Activated CD4-positive, alpha-beta T cell treated with anti-CD3 and anti-CD28 coated beads for 24 hours (primary cell): ENCODE measurements at regions not wholly inside any gene's neighbourhood (a gene's known extent, or its start where the extent isn't known, plus 50 kb on each side); places are given as distances from the start of the nearest gene placed in this dataset.

Experiments
- DNase-seq, 2 donors: peaks; one replicate each; pipeline ENCODE4 v3.0.0-alpha.2; 2020; ENCODE audit warnings: low read depth in 2 of 2

DNA sequence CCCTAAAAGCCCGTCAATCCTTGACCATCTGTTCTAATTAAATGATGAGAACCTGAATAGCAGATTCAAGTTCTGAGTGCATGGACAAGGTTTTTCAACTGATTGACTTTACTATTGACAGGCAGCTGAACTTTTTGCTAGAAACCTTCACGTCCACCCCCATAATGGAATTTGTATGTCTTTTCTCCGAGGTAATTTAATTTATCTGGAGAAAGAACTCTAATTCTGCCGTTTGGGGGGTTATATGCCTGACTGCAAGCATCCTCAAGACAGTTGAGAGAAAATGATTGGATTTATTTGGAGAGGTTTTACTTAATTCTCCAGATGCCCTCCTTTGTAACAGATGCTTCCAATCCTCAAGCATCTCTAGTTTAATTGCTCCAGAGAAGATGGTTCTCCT is 1053.4 kb upstream of the AUTS2 start:
- no peak for DNase-seq

GRCh38 chr7:68547181-68547580 is 1051.1 kb upstream of the AUTS2 start:
- no peak for DNase-seq

DNA sequence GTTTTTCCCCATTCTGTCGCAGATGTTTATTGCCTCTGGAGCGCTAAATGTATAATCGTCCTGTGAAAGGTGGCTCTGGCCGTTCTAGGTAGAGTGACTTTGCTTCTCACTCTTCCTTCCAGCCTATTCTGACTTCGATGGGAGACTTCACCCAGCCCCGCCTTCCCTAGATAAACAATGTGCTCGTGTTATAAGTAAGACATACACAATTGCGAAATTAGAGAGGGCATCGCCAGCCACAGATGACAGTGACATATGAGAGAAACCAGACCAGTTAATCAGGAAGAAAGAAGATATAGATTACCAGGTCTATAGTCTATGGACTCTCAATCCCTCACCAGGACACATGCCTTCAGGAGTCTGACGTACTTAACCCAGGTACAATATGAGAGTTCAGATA is 1050.5 kb upstream of the AUTS2 start:
- no peak for DNase-seq

GRCh38 chr7:68550027-68550426 is 1048.2 kb upstream of the AUTS2 start:
- no peak for DNase-seq

GRCh38 chr7:68550635-68551034 is 1047.6 kb upstream of the AUTS2 start:
- no peak for DNase-seq

DNA sequence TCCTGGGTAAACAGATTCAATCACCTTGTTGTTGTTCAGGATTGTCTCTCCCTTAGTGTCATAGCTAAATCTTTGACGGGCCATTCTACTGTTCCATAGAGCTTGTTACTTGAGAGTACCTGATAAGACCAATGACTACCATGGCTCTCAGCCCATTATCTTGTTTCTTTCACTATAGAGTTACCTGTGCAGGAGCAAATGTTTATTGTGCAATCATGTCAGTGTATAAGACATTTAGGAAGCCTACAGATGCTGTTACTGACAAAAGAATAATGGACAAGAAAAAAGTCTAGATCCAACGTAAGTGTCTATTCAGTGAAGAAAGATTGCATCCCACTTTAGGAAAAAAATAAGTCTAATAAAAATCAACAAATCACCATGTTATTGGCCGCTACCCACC is 1041.7 kb upstream of the AUTS2 start:
- DNase-seq: no peak

DNA sequence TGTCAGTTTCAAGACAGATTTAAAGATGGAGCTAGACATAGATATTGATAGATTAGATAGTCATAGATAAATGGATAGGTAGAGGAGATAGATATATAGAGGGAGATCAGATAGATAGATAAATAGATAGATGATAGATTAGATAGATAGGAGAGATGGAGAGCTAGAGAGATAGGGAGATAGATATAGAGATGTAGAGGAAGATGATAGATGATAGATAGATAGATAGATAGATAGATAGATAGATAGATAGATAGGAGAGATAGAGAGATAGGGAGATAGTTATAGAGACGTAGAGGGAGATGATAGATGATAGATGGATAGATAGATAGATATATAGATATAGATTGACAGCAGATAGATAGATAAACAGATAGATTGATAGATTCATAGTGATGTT is 1038.8 kb upstream of the AUTS2 start:
- DNase-seq: no peak

- DNase-seq: no peak
Measured at GRCh38 chr7:68562323-68562899, 1035.9 kb upstream of the AUTS2 start.

DNA sequence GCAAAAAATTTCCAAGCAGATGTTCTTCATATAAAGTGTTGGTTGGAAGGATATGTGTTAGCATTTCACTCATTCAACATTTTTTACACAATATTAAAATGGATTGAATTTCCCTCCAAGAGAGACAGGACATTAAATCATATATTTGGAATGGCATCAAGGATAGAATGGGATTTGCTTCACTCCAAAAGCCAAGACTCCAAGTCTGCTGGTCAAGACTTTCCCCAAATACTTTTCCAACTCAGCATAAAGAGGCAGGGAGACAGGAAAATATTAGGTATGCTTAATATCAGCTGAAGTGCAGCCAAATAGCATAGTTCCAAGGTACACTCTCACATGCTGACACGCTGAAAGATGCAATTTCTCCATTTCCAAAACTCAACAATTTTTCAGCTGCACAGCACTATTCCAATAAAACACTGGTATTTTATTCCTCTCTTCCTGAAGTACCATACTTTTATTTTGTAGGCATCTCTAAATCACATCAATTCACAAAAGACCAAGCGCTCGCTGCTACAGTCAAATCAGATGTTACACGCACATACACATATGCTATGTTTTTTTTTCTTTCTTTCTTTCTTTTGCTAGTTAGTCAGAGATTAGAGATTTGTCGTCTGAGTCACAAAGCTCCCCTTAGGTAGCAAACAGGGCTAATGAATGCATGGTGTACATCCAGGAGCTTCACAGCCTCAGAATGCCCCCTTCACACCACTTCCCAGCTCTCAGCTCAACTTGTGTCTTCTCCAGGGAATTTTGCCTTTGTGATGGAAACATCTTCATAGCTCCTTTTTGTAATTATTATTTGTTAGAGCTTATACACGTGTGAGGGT is 1033.8 kb upstream of the AUTS2 start:
- DNase-seq: no peak

DNA sequence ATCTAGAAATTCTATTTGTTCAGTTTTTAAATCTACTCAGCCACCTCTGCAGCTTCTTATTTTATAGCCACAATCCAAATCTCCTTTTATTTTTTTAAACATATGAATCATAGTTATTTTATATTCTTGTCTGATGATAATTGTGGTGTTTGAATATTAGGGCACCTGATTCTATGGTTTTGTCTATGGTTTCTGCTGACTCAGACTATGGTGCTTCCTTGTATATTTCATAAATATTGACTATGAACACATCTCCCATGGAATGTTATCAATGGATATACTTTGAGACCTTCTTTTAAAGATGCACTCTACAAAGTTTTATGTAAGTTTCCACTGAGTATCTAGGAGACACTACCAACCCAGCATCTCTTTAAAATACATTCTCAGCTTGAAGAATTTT is 1027.0 kb upstream of the AUTS2 start:
- no peak for DNase-seq

DNA sequence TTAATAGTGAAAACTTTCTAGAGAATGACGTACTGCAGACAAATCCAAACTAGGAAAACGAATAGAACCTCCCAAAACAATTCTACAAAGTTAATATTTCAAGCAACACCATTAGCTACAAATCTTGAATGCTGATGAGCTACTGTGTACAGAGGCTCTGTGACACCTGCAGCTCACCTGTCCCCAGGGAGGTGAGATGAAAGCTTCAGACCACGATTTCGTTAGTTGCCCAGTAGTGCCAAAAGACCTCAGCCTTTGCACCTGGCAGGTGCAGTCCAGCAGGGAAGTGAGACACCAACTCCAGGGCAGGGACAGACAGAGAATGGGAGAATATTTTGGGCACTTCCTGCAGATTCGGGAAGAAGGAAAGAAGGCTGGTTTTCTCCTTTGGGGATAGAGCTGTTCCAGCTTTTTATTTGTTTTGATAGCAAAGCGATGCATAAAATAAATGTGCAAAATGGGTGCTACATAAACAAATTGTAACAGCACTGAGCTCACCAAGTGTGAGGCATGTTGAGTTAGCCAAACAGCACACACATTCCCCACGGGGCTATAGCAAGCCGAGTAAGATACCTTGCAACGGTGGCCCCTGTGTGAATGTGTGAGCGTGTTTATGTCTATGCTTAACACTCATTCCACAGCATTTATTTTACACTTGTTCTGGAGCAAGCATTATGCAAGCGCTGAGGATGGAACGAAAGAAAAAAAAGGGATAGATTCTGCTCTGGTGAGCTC is 1024.8 kb upstream of the AUTS2 start:
- DNase-seq: no peak

DNA sequence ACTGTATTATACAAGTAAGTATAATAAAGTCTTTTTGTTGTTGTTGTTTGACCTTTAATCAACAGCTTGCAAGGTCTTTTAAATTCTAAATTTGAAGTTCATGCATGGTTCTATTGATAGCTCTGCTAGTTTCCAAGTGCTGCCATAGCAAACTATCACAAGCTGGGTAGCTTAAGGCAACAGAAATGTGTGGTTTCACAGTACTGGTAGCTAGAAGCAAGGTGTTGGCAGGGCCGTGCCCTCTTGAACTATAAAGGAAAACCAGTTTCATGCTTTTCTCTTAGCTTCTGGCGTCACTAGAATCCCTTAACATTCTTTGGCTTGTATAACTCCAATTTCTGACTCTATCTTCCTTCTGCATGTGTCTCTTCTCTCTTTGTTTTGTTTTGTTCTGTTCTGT is 1021.9 kb upstream of the AUTS2 start:
- DNase-seq: no peak

- no peak for DNase-seq
Measured at GRCh38 chr7:68581417-68581816, 1016.9 kb upstream of the AUTS2 start.

- DNase-seq: no peak
Measured at GRCh38 chr7:68587599-68587998, 1010.7 kb upstream of the AUTS2 start.

DNA sequence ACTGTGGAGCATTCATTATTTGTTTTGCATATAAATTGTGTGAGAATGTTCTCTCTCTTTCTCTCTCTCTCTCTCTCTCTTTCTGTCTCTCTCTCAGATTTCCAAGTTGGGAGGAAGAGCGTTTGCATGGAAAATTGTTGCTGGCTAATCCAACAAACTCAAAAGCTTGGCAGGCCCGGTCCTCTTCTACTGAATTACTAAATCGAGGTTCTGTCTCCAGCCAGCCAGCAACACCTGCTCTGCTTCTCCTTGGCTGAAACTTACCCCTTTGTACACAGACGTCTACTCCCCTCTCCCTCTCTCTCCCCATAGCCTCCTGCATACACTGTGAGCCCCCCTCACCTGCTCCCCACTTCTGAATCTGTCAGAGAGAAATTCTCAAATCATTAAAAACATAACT is 996.4 kb upstream of the AUTS2 start:
- no peak for DNase-seq

DNA sequence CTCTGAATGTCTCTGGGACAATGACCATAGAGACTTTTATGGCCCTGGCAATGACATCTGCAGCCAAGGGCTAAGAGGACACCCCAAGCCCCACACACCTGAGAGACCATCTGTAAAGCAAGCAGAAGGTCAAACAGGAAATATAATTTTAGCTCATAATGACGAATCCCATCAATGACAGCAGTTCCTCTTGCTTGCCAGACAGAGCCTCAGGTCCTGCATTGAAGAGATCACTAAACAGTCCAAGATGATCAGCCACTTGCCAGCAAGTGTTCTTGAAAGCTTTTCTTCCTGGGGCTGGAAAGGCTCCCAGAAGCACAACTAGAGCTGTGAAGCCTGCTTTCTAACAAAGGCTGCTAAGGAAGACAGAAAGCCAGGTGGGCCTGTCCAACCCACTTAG is 993.7 kb upstream of the AUTS2 start:
- no peak for DNase-seq

DNA sequence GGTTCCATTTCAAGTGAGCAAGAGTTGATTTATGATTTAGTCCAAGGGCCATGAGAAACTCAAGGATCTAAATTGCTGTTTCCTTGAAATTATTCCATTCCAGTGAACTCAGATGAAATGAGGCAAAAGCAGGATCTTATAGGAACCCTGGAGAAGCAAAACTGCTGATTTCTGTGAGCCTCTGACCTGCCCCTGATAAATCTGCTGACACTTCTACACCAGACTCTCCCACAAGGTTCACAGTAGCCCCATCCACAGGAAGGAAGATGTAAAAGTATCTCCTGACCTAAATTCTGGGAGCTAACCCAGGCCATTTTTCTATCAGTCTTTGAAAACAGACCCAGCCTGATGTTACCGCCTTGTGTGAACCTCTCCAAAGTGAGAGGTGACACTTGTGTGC is 987.6 kb upstream of the AUTS2 start:
- DNase-seq: no peak

DNA sequence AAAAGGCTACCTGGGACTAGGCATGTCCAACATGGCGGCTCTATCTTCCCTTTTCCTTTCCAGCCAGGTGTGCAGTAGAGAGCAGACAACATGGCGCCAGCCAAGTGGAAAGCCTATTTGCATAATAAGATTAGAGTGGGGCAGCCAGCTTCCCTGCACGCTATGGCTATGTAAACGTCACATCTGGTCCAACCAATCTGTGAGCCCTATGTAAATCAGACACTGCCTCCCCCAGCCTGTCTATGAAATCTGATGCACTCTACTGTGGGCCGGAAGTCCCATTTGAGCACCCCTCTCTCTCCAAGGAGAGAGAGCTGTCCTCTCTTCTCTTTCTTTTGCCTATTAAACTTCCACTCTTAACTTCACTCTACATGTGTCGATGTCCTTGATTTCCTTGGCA is 984.9 kb upstream of the AUTS2 start:
- no peak for DNase-seq

- no peak for DNase-seq
Measured at GRCh38 chr7:68613897-68614296, 984.4 kb upstream of the AUTS2 start.

DNA sequence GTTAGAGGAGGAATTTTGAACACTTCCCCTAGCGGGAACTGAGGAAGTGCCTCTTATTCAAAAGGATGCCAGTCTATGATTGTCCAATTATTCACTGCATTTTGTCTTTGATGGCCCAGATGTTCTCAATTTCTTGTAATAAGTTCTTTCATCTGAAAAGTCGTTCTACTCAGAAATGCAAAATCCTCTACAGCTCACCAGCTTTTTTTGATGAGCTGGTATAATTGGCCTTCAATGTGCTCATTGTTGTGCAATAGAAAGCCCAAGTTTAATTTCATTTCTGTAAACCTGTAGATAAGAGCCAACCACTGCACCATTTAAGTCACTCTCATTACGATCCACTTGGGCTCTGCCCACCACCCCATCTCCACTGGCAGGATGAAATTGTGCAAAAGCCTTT is 978.7 kb upstream of the AUTS2 start:
- no peak for DNase-seq

DNA sequence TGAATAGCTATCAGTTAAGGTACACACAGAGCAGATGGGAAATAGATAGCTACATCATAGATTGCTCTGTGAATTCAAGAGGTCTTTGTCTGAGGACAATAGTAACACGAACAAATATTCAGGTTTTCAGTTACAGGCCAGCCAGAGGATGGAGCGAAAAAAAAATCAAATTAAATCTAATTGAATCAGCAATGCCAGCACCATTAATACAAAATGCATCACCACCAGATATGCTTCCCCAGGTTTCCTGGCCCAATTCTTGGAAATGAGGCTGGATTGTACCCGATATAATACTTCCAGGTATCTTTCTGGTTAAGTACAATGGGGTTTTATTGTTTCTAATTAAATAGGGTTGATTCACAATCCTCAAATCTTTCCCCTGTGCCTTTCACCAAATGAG is 975.8 kb upstream of the AUTS2 start:
- DNase-seq: no peak

DNA sequence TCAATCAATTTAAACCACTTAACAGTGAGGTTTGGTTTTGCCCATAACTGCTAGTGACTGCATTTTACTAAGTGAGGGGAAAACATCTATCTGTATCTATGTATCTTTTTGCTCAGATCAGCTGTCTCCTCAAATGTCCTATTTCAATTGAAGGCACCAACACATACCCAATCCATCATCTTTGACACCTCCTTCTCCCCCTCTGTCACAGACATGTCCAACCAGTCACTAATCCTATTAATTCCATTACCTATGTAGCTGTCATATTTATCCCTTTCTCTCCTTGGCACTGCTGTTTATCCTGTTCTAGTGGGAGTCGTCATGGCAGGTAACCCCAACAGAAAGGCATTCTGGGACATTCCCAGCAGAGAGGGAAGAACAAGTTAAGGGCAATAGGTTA is 975.2 kb upstream of the AUTS2 start:
- no peak for DNase-seq

- no peak for DNase-seq
Measured at GRCh38 chr7:68627247-68627864, 970.9 kb upstream of the AUTS2 start.
